OCI-LY3 (cell line): ENCODE measurements at regions not wholly inside any gene's neighbourhood (a gene's known extent, or its start where the extent isn't known, plus 50 kb on each side); places are given as distances from the start of the nearest gene placed in this dataset.
"Not testable (repeated sequence)": the region's sequence is repeated elsewhere in the genome, so short reads cannot be mapped to it uniquely, and the experiment has no call there.

Experiments used
- H2AFZ ChIP-seq: fragments of 200-600, 300-600 bp; shearing (Covaris generic); 2 replicates; pipeline ENCODE4 v1.6.0; 2014; ENCODE audit warnings: antibody characterized with exemption, low read depth, low read length
- H3K27ac ChIP-seq: fragments of 200-600, 300-600 bp; sonication (generic); 2 replicates; pipeline ENCODE4 v1.5.1; 2014; ENCODE audit warnings: mild to moderate bottlenecking, low read length, moderate library complexity, mixed read lengths
- H3K27me3 ChIP-seq: fragments of 200-600, 300-600 bp; sonication (generic); 2 replicates; pipeline ENCODE4 v1.6.1; 2014; ENCODE audit warnings: low read depth, low read length, mixed read lengths
- H3K36me3 ChIP-seq: fragments of 200-600, 300-600 bp; sonication (generic); replicated peaks from 2 replicates; pipeline ENCODE3; 2014; ENCODE audit warnings: low read depth, low read length, mixed read lengths
- H3K4me1 ChIP-seq: fragments of 300-600, 200-600 bp; sonication (generic); 2 replicates; pipeline ENCODE4 v1.6.1; 2014; ENCODE audit warnings: low read length, mixed read lengths
- H3K4me2 ChIP-seq: fragments of 200-600, 300-600 bp; sonication (generic); 2 replicates; pipeline ENCODE4 v1.6.1; 2014; ENCODE audit warnings: low read length, mixed read lengths
- H3K4me3 ChIP-seq: fragments of 300-600, 200-600 bp; sonication (generic); 2 replicates; pipeline ENCODE4 v1.5.1; 2014; ENCODE audit warnings: antibody characterized with exemption, mild to moderate bottlenecking, low read length, moderate library complexity
- H3K79me2 ChIP-seq: fragments of 300-600, 200-600 bp; shearing (Covaris generic); 2 replicates; pipeline ENCODE4 v1.6.1; 2014; ENCODE audit warnings: mild to moderate bottlenecking, low read length, mixed read lengths
- H3K9ac ChIP-seq: fragments of 300-600, 200-600 bp; shearing (Covaris generic); 2 replicates; pipeline ENCODE4 v1.6.0; 2014; ENCODE audit warnings: mild to moderate bottlenecking, low read length, moderate library complexity
- H3K9me3 ChIP-seq: fragments of 200-600, 300-600 bp; shearing (Covaris generic); 2 replicates; pipeline ENCODE4 v1.6.1; 2014; ENCODE audit warnings: low read length, mixed read lengths; ENCODE audit not compliant: insufficient read depth
- H4K20me1 ChIP-seq: fragments of 200-600, 300-600 bp; sonication (generic); 2 replicates; pipeline ENCODE4 v1.6.1; 2016; ENCODE audit warnings: low read length, mixed read lengths; ENCODE audit not compliant: insufficient read depth
- CTCF ChIP-seq: fragments of 200-600, 300-600 bp; sonication (generic); IDR thresholded peaks from 2 replicates; pipeline ENCODE4 v1.5.1; 2014; ENCODE audit warnings: antibody characterized with exemption, low read length, low read depth
- EZH2phosphoT487 ChIP-seq: fragments of 200-600 bp; shearing (Covaris generic); IDR thresholded peaks from 2 replicates; pipeline ENCODE4 v1.6.1; 2018; ENCODE audit warnings: antibody characterized with exemption, mixed run types, low read depth

- Histone ChIP-seq H3K27ac (no peak overlapping the region), H4K20me1 (no peaks in the 10 kb centered on the region), H3K9me3 (no peaks in the 10 kb centered on the region), H3K36me3 (no peaks in the 10 kb centered on the region), H3K4me2 (no peak overlapping the region), H3K4me1 (no peaks in the 10 kb centered on the region), H2AFZ (no peak overlapping the region), H3K9ac (no peak overlapping the region), H3K4me3 (no peak overlapping the region), H3K27me3 (no peaks in the 10 kb centered on the region), H3K79me2 (no peaks in the 10 kb centered on the region)
- TF ChIP-seq CTCF, result no peak
- TF ChIP-seq EZH2phosphoT487, result no peak
Observed at GRCh38 chr18:55953326-55953725, 365.3 kb upstream of the TCF4 start.

- not testable (repeated sequence) for H3K79me2 ChIP-seq, H2AFZ ChIP-seq, H3K27ac ChIP-seq, H4K20me1 ChIP-seq, H3K4me2 ChIP-seq, H3K9me3 ChIP-seq, H3K36me3 ChIP-seq, H3K27me3 ChIP-seq, H3K4me1 ChIP-seq, H3K9ac ChIP-seq, H3K4me3 ChIP-seq
Observed at GRCh38 chr18:55951738-55952137, 363.7 kb upstream of the TCF4 start.

- no peak overlapping the region for H3K4me2 ChIP-seq
- TF ChIP-seq CTCF, result no peak
- H3K36me3 ChIP-seq, result no peaks in the 10 kb centered on the region
Observed at GRCh38 chr18:55950379-55951166, 362.6 kb upstream of the TCF4 start.

GRCh38 chr18:55934821-55935220 is 346.8 kb upstream of the TCF4 start:
- no peak overlapping the region for H3K27ac ChIP-seq
- H3K4me3 ChIP-seq, result no peak overlapping the region
- no peak overlapping the region for H3K4me2 ChIP-seq
- H3K27me3 ChIP-seq, result no peaks in the 10 kb centered on the region
- peaks cover 33% of the 10 kb centered on the region; the same call in 1 of the 2 replicates for H3K9me3 ChIP-seq
- H3K4me1 ChIP-seq, result no peaks in the 10 kb centered on the region
- H3K79me2 ChIP-seq, result no peaks in the 10 kb centered on the region
- H3K36me3 ChIP-seq, result peaks cover 16% of the 10 kb centered on the region
- no peak for TF ChIP-seq EZH2phosphoT487
- no peaks in the 10 kb centered on the region for H4K20me1 ChIP-seq
- H2AFZ ChIP-seq, result no peak overlapping the region
- H3K9ac ChIP-seq, result no peak overlapping the region

More at GRCh38 chr18:55950379-55951166, 362.6 kb upstream of the TCF4 start:
- no peaks in the 10 kb centered on the region for H4K20me1 ChIP-seq
- H3K27me3 ChIP-seq, result no peaks in the 10 kb centered on the region
- H2AFZ ChIP-seq, result no peak overlapping the region
- H3K9ac ChIP-seq, result no peak overlapping the region
- no peaks in the 10 kb centered on the region for H3K79me2 ChIP-seq
- no peak overlapping the region for H3K27ac ChIP-seq
- H3K4me3 ChIP-seq, result no peak overlapping the region
- H3K4me1 ChIP-seq, result no peaks in the 10 kb centered on the region
- H3K9me3 ChIP-seq, result no peaks in the 10 kb centered on the region

- Histone ChIP-seq H3K4me3 (no peak overlapping the region), H2AFZ (no peak overlapping the region), H3K9me3 (peaks cover 28% of the 10 kb centered on the region; the same call in 1 of the 2 replicates), H3K79me2 (no peaks in the 10 kb centered on the region), H3K4me1 (no peaks in the 10 kb centered on the region), H3K9ac (no peak overlapping the region), H3K36me3 (peaks cover 16% of the 10 kb centered on the region), H3K27ac (no peak overlapping the region), H4K20me1 (no peaks in the 10 kb centered on the region), H3K27me3 (no peaks in the 10 kb centered on the region), H3K4me2 (no peak overlapping the region)
- no peak for TF ChIP-seq EZH2phosphoT487
- no peak for TF ChIP-seq CTCF
Observed at GRCh38 chr18:55932675-55933074, 344.7 kb upstream of the TCF4 start.
